ACC112 (cell line): ENCODE measurements at regions not wholly inside any gene's neighbourhood (a gene's known extent, or its start where the extent isn't known, plus 50 kb on each side); places are given as distances from the start of the nearest gene placed in this dataset.
"Not testable (repeated sequence)": the region's sequence is repeated elsewhere in the genome, so short reads cannot be mapped to it uniquely, and the experiment has no call there.

Experiments used
- H2AFZ ChIP-seq: fragments of 200-600 bp; sonication (generic); one replicate; pipeline ENCODE4 v1.6.0; 2017; ENCODE audit warnings: antibody characterized with exemption, low read length; ENCODE audit not compliant: unreplicated experiment
- H3K27ac ChIP-seq: fragments of 200-600 bp; sonication (generic); 2 replicates; pipeline ENCODE4 v1.5.1; 2014; ENCODE audit warnings: low read depth, mild to moderate bottlenecking, antibody characterized with exemption, low read length, moderate library complexity
- H3K27me3 ChIP-seq: fragments of 200-600 bp; sonication (generic); 2 replicates; pipeline ENCODE4 v1.6.1; 2014; ENCODE audit warnings: mild to moderate bottlenecking, antibody characterized with exemption, low read length, moderate library complexity, mixed read lengths; ENCODE audit not compliant: insufficient read depth
- H3K36me3 ChIP-seq: fragments of 200-600 bp; sonication (generic); 2 replicates; pipeline ENCODE4 v1.6.1; 2016; ENCODE audit warnings: mild to moderate bottlenecking, antibody characterized with exemption, low read length, moderate library complexity, mixed read lengths; ENCODE audit not compliant: insufficient read depth
- H3K4me1 ChIP-seq: fragments of 200-600 bp; sonication (generic); one replicate; pipeline ENCODE4 v1.6.1; 2016; ENCODE audit warnings: low read length, mixed read lengths; ENCODE audit not compliant: insufficient read depth, unreplicated experiment, control insufficient read depth
- H3K4me3 ChIP-seq: fragments of 200-600 bp; sonication (generic); 2 replicates; pipeline ENCODE4 v1.5.1; 2014; ENCODE audit warnings: mild to moderate bottlenecking, low read depth, low read length
- H3K79me2 ChIP-seq: fragments of 200-600 bp; sonication (generic); one replicate; pipeline ENCODE4 v1.6.0; 2016; ENCODE audit warnings: low read length; ENCODE audit not compliant: control insufficient read depth, unreplicated experiment, insufficient read depth

GRCh38 chr18:70600225-70600925 is 311.5 kb downstream of the SOCS6 start:
- Histone ChIP-seq H3K4me1 (no peaks in the 10 kb centered on the region), H3K27ac (no peak overlapping the region), H3K27me3 (no peaks in the 10 kb centered on the region), H3K4me3 (no peak overlapping the region), H3K79me2 (no peaks in the 10 kb centered on the region), H2AFZ (no peak overlapping the region), H3K36me3 (no peaks in the 10 kb centered on the region)

GRCh38 chr18:70598406-70598805 is 309.6 kb downstream of the SOCS6 start:
- no peak overlapping the region for H2AFZ ChIP-seq

DNA sequence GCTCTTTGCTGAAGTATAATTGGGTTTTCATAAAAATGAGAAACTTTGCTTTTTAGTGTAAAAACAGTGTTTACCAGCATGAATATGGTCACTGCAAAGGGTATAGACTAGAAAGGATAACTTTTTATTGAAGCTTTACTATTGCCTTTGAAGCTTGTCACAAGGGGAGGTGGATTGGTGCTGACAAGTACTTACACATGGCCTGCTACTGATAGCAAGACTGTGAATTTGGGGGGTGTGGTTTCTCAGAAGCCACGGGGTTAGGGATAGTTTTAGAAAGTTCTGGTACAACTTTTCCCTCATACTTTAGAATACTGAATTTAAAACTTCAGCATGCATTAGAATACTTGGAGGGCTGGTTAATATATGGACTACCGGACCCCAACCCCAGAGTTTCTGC is 294.1 kb downstream of the SOCS6 start:
- no peaks in the 10 kb centered on the region for H3K4me1 ChIP-seq
- no peaks in the 10 kb centered on the region for H3K79me2 ChIP-seq
- H3K4me3 ChIP-seq = no peak overlapping the region
- H2AFZ ChIP-seq = no peak overlapping the region
- H3K27me3 ChIP-seq = no peaks in the 10 kb centered on the region
- no peaks in the 10 kb centered on the region for H3K36me3 ChIP-seq
- H3K27ac ChIP-seq = no peak overlapping the region

More at GRCh38 chr18:70598406-70598805, 309.6 kb downstream of the SOCS6 start:
- H3K4me1 ChIP-seq = no peaks in the 10 kb centered on the region
- no peaks in the 10 kb centered on the region for H3K79me2 ChIP-seq
- H3K27me3 ChIP-seq = no peaks in the 10 kb centered on the region
- H3K4me3 ChIP-seq = no peak overlapping the region
- no peaks in the 10 kb centered on the region for H3K36me3 ChIP-seq
- H3K27ac ChIP-seq = no peak overlapping the region

- H3K4me1 ChIP-seq = no peaks in the 10 kb centered on the region
- H2AFZ ChIP-seq = no peak overlapping the region
- H3K36me3 ChIP-seq = no peaks in the 10 kb centered on the region
- H3K4me3 ChIP-seq = no peak overlapping the region
- no peak overlapping the region for H3K27ac ChIP-seq
- no peaks in the 10 kb centered on the region for H3K79me2 ChIP-seq
- no peaks in the 10 kb centered on the region for H3K27me3 ChIP-seq
Measured at GRCh38 chr18:70578480-70578879, 289.6 kb downstream of the SOCS6 start.

DNA sequence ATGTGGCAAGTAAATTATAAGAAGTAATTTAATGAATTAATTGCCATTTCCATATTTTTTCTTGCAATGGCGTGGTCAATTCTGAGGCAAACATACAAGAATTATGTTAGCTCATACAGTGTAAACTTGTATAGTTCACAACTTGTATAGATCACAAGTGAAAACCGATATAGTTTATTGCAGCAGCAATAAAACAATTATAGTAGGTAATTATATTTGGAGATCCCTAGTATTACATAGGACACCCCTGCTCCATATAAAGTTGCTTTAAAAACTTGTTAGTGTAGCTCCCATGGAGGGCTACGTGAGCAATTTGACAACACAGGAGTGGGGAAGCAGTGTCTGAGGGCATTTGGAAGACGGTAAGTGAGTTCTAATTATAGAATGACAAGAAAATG is 288.2 kb downstream of the SOCS6 start:
- Histone ChIP-seq H2AFZ (no peak overlapping the region), H3K79me2 (no peaks in the 10 kb centered on the region), H3K4me1 (no peaks in the 10 kb centered on the region), H3K4me3 (no peak overlapping the region), H3K36me3 (no peaks in the 10 kb centered on the region), H3K27ac (no peak overlapping the region), H3K27me3 (no peaks in the 10 kb centered on the region)

- H3K79me2 ChIP-seq = no peaks in the 10 kb centered on the region
- no peak overlapping the region for H2AFZ ChIP-seq
- H3K27ac ChIP-seq = no peak overlapping the region
- H3K4me1 ChIP-seq = no peaks in the 10 kb centered on the region
- H3K36me3 ChIP-seq = no peaks in the 10 kb centered on the region
- H3K4me3 ChIP-seq = no peak overlapping the region
- H3K27me3 ChIP-seq = no peaks in the 10 kb centered on the region
Measured at GRCh38 chr18:70576276-70577022, 287.6 kb downstream of the SOCS6 start.

DNA sequence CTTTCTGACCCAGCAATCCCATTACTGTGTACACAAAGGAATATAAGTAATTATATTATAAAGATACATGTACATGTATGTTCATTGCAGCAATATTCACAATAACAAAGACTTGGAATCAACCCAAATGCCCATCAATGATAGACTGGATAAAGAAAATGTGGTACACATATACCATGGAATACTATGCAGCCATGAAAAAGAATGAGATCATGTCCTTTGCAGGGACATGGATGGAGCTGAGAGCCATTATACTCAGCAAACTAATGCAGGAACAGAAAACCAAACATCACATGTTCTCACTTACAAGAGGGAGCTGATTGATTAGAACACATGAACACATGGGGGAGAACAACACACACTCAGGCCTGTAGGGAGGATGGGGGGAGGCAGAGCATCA is 286.1 kb downstream of the SOCS6 start:
- H3K4me1 ChIP-seq, H3K27ac ChIP-seq, H3K79me2 ChIP-seq, H3K4me3 ChIP-seq, H2AFZ ChIP-seq, H3K36me3 ChIP-seq, H3K27me3 ChIP-seq: not testable (repeated sequence)

- not testable (repeated sequence) for H3K4me1 ChIP-seq, H3K4me3 ChIP-seq, H3K27ac ChIP-seq, H3K79me2 ChIP-seq, H3K27me3 ChIP-seq, H2AFZ ChIP-seq, H3K36me3 ChIP-seq
Measured at GRCh38 chr18:70569647-70570046, 280.8 kb downstream of the SOCS6 start.

GRCh38 chr18:70559446-70559845 is 270.6 kb downstream of the SOCS6 start:
- Histone ChIP-seq H3K27me3 (no peaks in the 10 kb centered on the region), H3K4me3 (no peak overlapping the region), H3K79me2 (no peaks in the 10 kb centered on the region), H3K4me1 (no peaks in the 10 kb centered on the region), H3K36me3 (no peaks in the 10 kb centered on the region), H2AFZ (no peak overlapping the region), H3K27ac (no peak overlapping the region)

DNA sequence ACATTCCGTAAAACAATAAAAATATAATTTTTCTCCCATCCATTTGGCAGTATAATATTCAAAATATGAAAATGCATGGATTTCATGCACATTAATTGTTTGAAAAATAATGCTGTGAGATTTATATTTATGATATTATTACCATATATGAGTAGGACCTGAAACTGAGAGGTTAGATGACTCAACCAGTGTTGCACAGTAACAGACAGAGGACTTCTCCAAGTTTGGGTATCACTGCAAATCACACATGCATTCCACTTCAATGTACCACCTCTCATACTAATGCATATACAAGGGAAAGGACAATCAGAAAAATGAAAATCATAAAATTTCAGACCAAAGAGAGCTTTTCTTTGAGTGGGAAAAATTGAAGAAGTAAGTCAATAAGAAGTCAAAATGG is 269.5 kb downstream of the SOCS6 start:
- Histone ChIP-seq H3K36me3 (no peaks in the 10 kb centered on the region), H3K4me3 (no peak overlapping the region), H2AFZ (no peak overlapping the region), H3K27ac (no peak overlapping the region), H3K79me2 (no peaks in the 10 kb centered on the region), H3K27me3 (peaks cover 5% of the 10 kb centered on the region; the same call in 1 of the 2 replicates), H3K4me1 (no peaks in the 10 kb centered on the region)

DNA sequence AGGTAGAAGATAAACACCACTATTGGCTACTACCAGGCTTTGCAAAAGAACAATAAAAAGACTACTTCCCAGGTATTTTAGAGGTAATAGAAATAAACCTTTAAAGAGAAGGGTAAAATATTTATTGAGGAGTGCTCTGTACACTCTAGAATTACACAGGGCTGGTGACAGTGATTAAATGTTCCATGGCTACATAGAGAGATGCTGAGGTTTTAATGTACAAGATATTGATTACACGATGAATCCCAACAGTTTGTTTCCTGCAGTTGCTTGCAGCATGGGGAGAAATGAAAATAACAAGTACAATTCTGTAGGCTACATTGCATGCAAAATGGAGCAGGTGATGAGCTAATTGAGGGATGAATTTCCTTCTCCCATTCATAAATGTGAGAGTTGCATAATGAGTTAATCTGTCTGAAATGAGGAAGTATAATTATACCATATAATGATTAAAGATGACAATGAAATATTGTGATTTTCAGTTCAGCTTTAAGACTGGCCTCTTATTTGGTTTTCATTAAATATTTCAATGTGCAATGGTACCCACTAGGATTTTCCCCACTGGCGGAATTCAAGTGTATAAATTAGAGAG is 266.1 kb downstream of the SOCS6 start:
- no peak overlapping the region for H2AFZ ChIP-seq
- no peak overlapping the region for H3K4me3 ChIP-seq
- H3K27me3 ChIP-seq = peaks cover 9% of the 10 kb centered on the region; the same call in 1 of the 2 replicates
- no peak overlapping the region for H3K27ac ChIP-seq
- H3K4me1 ChIP-seq = no peaks in the 10 kb centered on the region
- H3K79me2 ChIP-seq = no peaks in the 10 kb centered on the region
- H3K36me3 ChIP-seq = no peaks in the 10 kb centered on the region
